Hepatic stellate cell (primary cell): ENCODE measurements at regions not wholly inside any gene's neighbourhood (a gene's known extent, or its start where the extent isn't known, plus 50 kb on each side); places are given as distances from the start of the nearest gene placed in this dataset.
A peak's percentile ranks its signal among the peaks of the same experiment; 100 is the strongest.

ENCODE experiments used
- DNase-seq: peaks from one replicate; pipeline ENCODE4 v3.0.0; 2011; ENCODE audit warnings: low spot score

GRCh38 chr20:21575981-21576740, 62.3 kb upstream of the NKX2-2 start:
- DNase-seq, result no peak

GRCh38 chr20:21575167-21575566, 61.3 kb upstream of the NKX2-2 start:
- no peak for DNase-seq

DNA sequence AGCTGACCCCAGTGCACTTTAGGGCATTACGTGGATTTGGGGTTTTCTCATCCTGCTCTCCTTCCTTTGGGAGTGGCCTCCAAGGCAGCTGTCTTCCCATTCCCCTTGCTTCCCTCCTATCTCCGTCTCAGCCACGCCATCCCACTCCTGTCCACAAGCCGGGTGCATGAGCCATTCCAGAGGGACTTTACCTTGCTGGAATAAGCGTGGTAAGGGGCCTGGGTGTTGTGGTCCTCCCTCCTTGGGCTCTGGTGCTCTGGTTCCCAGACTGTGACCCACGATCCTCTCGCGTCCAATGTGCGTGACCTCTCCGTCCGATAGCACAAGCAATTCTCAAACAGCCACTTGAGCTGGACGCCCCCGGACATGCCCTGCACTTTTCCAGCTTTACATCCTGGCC, 60.6 kb upstream of the NKX2-2 start:
- DNase-seq, result no peak

DNA sequence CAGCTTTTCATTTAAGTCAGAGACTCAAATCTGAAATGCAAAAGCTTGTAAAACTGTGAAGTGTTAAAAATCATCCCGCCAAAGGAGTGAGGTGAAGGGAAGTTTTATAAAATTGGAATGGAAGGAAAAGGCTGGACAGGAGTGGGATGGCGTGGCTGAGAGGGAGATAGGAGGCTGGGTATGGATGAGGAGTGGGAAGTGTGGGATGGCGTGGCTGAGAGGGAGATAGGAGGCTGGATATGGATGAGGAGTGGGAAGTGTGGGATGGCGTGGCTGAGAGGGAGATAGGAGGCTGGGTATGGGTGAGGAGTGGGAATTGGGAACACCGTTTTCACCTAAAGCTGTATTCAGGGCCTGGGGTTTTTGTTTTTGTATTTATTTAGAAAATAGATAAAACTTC, 59.4 kb upstream of the NKX2-2 start:
- no peak for DNase-seq

DNA sequence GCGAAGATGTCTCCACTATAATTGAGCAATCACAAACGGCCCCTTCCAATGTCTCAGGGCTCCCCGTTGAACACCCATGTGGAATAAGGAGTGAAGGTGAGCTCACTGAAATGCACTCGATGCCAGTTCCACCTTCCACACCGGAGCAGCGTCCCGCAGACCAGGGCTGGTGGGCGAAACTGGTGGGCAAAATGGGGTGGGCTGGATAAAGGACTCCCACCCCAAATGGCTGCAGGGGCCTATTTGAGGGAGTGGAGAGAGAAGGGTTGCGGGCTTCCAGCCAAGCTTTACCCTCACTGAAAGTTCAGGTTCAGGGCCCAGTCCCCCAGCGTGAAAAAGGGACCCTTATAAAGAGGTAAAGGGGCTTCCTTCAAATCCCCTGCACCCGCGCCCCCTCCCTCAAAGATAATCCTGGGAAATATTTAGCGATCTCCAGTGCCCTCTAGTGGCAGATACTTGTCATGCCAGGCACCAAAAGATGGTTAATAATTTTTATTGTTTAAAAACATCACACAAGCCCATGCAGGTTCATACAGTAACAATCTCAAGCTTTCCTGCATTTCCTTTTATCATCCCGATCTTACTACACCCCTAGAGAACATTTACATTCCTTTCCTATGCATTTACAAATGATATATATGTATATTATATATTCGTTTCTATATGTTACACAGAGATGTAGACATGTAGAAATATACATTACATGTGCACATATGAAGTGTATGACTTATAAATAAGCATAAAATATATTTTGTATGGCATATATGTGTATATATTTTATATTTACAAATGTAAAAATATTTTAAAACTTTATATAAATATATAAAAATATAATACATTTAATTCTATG, 58.2 kb upstream of the NKX2-2 start:
- peak; percentile 21 for DNase-seq

DNA sequence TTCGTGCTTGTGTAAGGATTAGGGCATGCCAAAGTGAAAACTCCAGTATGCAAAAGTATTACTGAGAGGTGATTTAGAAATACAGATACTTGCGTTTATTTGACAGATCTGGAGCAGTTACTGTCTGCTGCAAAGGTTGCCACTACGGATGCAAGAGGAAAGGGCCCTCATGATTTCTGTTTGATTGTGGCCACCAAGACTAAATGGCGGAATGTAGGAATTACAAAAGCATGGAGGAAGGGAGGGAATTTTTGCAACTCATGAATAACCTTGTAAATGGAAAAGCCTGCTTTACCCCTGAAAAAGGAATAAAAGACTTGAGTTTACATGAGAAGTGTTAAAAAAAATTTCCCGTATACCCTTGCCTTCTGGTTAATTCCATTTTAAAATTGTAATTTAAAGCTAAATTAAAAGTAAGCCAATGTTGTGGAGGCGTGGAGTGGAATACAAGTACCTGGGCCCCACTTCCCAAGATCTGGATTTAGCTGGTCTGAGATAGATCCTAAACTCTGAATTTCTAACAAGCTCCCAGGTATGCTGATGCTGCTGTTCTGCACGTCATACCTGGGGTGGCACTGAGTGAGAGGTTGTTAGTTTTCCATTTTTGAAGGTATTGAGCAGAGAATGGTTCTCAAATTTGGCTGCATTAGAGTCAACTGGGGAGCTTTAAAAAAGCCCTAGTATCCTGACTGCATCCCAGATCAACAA, 56.6 kb upstream of the NKX2-2 start:
- no peak for DNase-seq

- DNase-seq, result no peak
Observed at GRCh38 chr20:21569586-21569985, 55.7 kb upstream of the NKX2-2 start.

- DNase-seq, result no peak
Observed at GRCh38 chr20:21564127-21564773, 50.4 kb upstream of the NKX2-2 start.
